Breast epithelium (tissue), 4 donors: ENCODE measurements at regions not wholly inside any gene's neighbourhood (a gene's known extent, or its start where the extent isn't known, plus 50 kb on each side); places are given as distances from the start of the nearest gene placed in this dataset.

Experiments
- DNase-seq, 2 donors: peaks; one replicate each; pipeline ENCODE4 v3.0.0-alpha.2; 2019; ENCODE audit warnings: low spot score in 2 of 2
- H3K27ac ChIP-seq, 2 donors: fragments of 200-600 bp; sonication (generic) in 1 of 2; one replicate each; pipeline ENCODE4 v1.5.1; 2016 to 2019; ENCODE audit warnings: mild to moderate bottlenecking in 1 of 2
- H3K27me3 ChIP-seq, 2 donors: fragments of 200-600 bp; sonication (generic) in 1 of 2; one replicate each; pipeline versions ENCODE4 v1.5.1 to v1.6.0; 2017 to 2019; ENCODE audit warnings: control low read depth in 1 of 2, mild to moderate bottlenecking in 1 of 2
- H3K36me3 ChIP-seq: fragments of 200-600 bp; one replicate; pipeline ENCODE4 v1.5.1; 2019
- H3K4me1 ChIP-seq, 2 donors: fragments of 200-600 bp; sonication (generic); one replicate each; pipeline ENCODE4 v1.5.1; 2016 to 2019; ENCODE audit warnings: control low read depth in 1 of 2
- H3K4me3 ChIP-seq, 3 donors: fragments of 200-600 bp; sonication (generic); 1 replicate in 2 of 3; 2 replicates in 1 of 3; pipeline ENCODE4 v1.5.1; 2016 to 2019; ENCODE audit warnings: mild to moderate bottlenecking in 3 of 3, moderate library complexity in 2 of 3
- H3K9me3 ChIP-seq, 2 donors: fragments of 200-600 bp; sonication (generic) in 1 of 2; one replicate each; pipeline ENCODE4 v1.5.1; 2016 to 2019; ENCODE audit warnings: control low read depth in 1 of 2
- CTCF ChIP-seq, 3 donors: fragments of 450-650 bp; IDR thresholded peaks; one replicate each; pipeline ENCODE4 v1.5.1; 2016 to 2017; ENCODE audit warnings: antibody characterized with exemption in 3 of 3, mild to moderate bottlenecking in 3 of 3, moderate library complexity in 3 of 3
- POLR2A ChIP-seq: fragments of 450-650 bp; IDR thresholded peaks from one replicate; pipeline ENCODE4 v1.6.1; 2016; ENCODE audit warnings: antibody characterized with exemption, mild to moderate bottlenecking, moderate library complexity
- POLR2AphosphoS5 ChIP-seq, 3 donors: sonication (generic); formaldehyde crosslinking; IDR thresholded peaks; one replicate each; pipeline ENCODE4 v1.6.1; 2017; ENCODE audit warnings: antibody characterized with exemption in 3 of 3
- intact Hi-C: fragments of 100-400 bp; cut with DNase I; formaldehyde crosslinking; loops from one replicate; pipeline ENCODE4 v1.15.1; 2023; ENCODE audit warnings: low total_unique reads

GRCh38 chr1:8267307-8267706 lies 50.6 kb upstream of the SLC45A1 start:
- Histone ChIP-seq H3K27ac (peak overlapping the region; percentile 58 to 72), H3K4me1 (peaks cover 0 to 3% of the 10 kb centered on the region in 2 donors), H3K36me3 (no peaks in the 10 kb centered on the region), H3K4me3 (no peak overlapping the region), H3K27me3 (no peaks in the 10 kb centered on the region), H3K9me3 (no peaks in the 10 kb centered on the region)
- no peak for TF ChIP-seq POLR2A
- TF ChIP-seq POLR2AphosphoS5 (IDR thresholded peaks at IDR 0.05): no peak
- TF ChIP-seq CTCF (IDR thresholded peaks at IDR 0.05): no peak
- intact Hi-C loops: no loop called here
- no peak for DNase-seq

- Histone ChIP-seq H3K4me3 (no peak overlapping the region), H3K4me1 (peaks cover 0 to 3% of the 10 kb centered on the region in 2 donors), H3K36me3 (no peaks in the 10 kb centered on the region), H3K9me3 (no peaks in the 10 kb centered on the region), H3K27ac (peak overlapping the region; percentile 57 to 72), H3K27me3 (no peaks in the 10 kb centered on the region)
- intact Hi-C loops: no loop called here
- no peak for TF ChIP-seq CTCF (IDR thresholded peaks at IDR 0.05)
- TF ChIP-seq POLR2A: no peak
- TF ChIP-seq POLR2AphosphoS5 (IDR thresholded peaks at IDR 0.05): no peak
- no peak for DNase-seq
Measured at GRCh38 chr1:8266436-8267165, 51.3 kb upstream of the SLC45A1 start.

GRCh38 chr1:8263791-8264190 lies 54.1 kb upstream of the SLC45A1 start:
- TF ChIP-seq CTCF (IDR thresholded peaks at IDR 0.05) (no peak), POLR2AphosphoS5 (IDR thresholded peaks at IDR 0.05) (no peak), POLR2A (no peak)
- intact Hi-C loops: no loop called here
- Histone ChIP-seq H3K9me3 (no peaks in the 10 kb centered on the region), H3K4me3 (no peak overlapping the region), H3K4me1 (peaks cover 0 to 3% of the 10 kb centered on the region in 2 donors), H3K36me3 (no peaks in the 10 kb centered on the region), H3K27me3 (no peaks in the 10 kb centered on the region), H3K27ac (no peak overlapping the region)
- no peak for DNase-seq

GRCh38 chr1:8261398-8261762 lies 56.5 kb upstream of the SLC45A1 start:
- Histone ChIP-seq H3K27ac (peak overlapping the region in 1 of 2 donors; percentile 93), H3K4me3 (no peak overlapping the region), H3K36me3 (no peaks in the 10 kb centered on the region), H3K9me3 (no peaks in the 10 kb centered on the region), H3K4me1 (peaks cover 0 to 16% of the 10 kb centered on the region in 2 donors), H3K27me3 (no peaks in the 10 kb centered on the region)
- intact Hi-C loops: no loop called here
- no peak for DNase-seq
- TF ChIP-seq CTCF (IDR thresholded peaks at IDR 0.05) (no peak), POLR2AphosphoS5 (IDR thresholded peaks at IDR 0.05) (no peak), POLR2A (no peak)

- TF ChIP-seq CTCF (IDR thresholded peaks at IDR 0.05) (no peak), POLR2AphosphoS5 (IDR thresholded peaks at IDR 0.05) (peak in 2 of 3 donors; percentile 21 to 48), POLR2A (no peak)
- no peaks in the 10 kb centered on the region for H3K36me3 ChIP-seq
- peak overlapping the region in 2 of 3 donors; percentile 11 to 13 for H3K4me3 ChIP-seq
- DNase-seq: peak; percentile 88
- H3K9me3 ChIP-seq: no peaks in the 10 kb centered on the region
- peaks cover 0 to 16% of the 10 kb centered on the region in 2 donors for H3K4me1 ChIP-seq
- intact Hi-C loops: no loop called here
- peak overlapping the region; percentile 87 to 93 for H3K27ac ChIP-seq
- H3K27me3 ChIP-seq: no peaks in the 10 kb centered on the region
Measured at GRCh38 chr1:8259498-8260290, 58.2 kb upstream of the SLC45A1 start.
